ENCODE measurements at regions not wholly inside any gene's neighbourhood (a gene's known extent, or its start where the extent isn't known, plus 50 kb on each side); places are given as distances from the start of the nearest gene placed in this dataset.

GRCh38 chr3:107076946-107077345 lies 300.3 kb upstream of the CCDC54 start:
- Histone ChIP-seq H3K4me1 (no peaks in the 10 kb centered on the region), H3K27me3 (ENCODE audit: low read depth) (no peaks in the 10 kb centered on the region), H3K27ac (replicated peaks) (no peak overlapping the region), H3K36me3 (no peaks in the 10 kb centered on the region), H3K9me3 (replicated peaks) (no peaks in the 10 kb centered on the region), H3K4me3 (no peak overlapping the region)
- TF ChIP-seq, protein P1, sequence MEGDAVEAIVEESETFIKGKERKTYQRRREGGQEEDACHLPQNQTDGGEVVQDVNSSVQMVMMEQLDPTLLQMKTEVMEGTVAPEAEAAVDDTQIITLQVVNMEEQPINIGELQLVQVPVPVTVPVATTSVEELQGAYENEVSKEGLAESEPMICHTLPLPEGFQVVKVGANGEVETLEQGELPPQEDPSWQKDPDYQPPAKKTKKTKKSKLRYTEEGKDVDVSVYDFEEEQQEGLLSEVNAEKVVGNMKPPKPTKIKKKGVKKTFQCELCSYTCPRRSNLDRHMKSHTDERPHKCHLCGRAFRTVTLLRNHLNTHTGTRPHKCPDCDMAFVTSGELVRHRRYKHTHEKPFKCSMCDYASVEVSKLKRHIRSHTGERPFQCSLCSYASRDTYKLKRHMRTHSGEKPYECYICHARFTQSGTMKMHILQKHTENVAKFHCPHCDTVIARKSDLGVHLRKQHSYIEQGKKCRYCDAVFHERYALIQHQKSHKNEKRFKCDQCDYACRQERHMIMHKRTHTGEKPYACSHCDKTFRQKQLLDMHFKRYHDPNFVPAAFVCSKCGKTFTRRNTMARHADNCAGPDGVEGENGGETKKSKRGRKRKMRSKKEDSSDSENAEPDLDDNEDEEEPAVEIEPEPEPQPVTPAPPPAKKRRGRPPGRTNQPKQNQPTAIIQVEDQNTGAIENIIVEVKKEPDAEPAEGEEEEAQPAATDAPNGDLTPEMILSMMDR (IDR thresholded peaks at IDR 0.05; ENCODE audit: borderline replicate concordance): no peak
- intact Hi-C loops (cut with micrococcal nuclease): no loop called here
- DNase-seq: no peak

GRCh38 chr3:107077391-107077790 lies 299.8 kb upstream of the CCDC54 start:
- H3K4me3 ChIP-seq: no peak overlapping the region
- no peaks in the 10 kb centered on the region for H3K27me3 ChIP-seq (ENCODE audit: low read depth)
- no peak overlapping the region for H3K27ac ChIP-seq (replicated peaks)
- H3K36me3 ChIP-seq: no peaks in the 10 kb centered on the region
- H3K4me1 ChIP-seq: no peaks in the 10 kb centered on the region
- intact Hi-C loops (cut with micrococcal nuclease): no loop called here
- TF ChIP-seq, protein P1 (IDR thresholded peaks at IDR 0.05; ENCODE audit: borderline replicate concordance): no peak
- DNase-seq: no peak
- H3K9me3 ChIP-seq (replicated peaks): no peaks in the 10 kb centered on the region

GRCh38 chr3:107082527-107082926 lies 294.7 kb upstream of the CCDC54 start:
- H3K27me3 ChIP-seq (ENCODE audit: low read depth): no peaks in the 10 kb centered on the region
- H3K9me3 ChIP-seq (replicated peaks): no peaks in the 10 kb centered on the region
- intact Hi-C loops (cut with micrococcal nuclease): no loop called here
- TF ChIP-seq, protein P1 (IDR thresholded peaks at IDR 0.05; ENCODE audit: borderline replicate concordance): no peak
- no peaks in the 10 kb centered on the region for H3K4me1 ChIP-seq
- DNase-seq: no peak
- no peaks in the 10 kb centered on the region for H3K36me3 ChIP-seq
- no peak overlapping the region for H3K27ac ChIP-seq (replicated peaks)
- H3K4me3 ChIP-seq: no peak overlapping the region

DNA sequence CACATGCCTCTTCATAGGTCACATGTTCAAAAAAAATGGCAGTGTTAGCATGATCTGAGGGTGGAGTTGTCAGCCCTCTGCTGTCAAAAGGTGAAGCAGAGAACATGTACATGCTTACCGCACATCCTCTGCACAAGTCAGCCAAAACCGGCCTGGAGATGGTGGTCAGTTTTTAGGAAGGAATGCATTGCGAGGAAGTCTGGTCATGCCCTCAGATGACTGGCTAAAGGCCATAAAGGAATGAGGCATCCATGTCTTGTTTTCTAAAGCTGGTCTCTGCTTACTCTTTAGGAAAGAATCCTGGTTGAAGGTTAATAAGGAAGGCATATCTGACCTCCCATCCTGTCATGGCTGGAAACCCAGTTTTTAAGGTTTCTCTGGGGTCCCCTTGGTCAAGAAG lies 292.0 kb upstream of the CCDC54 start:
- H3K4me1 ChIP-seq: no peaks in the 10 kb centered on the region
- H3K4me3 ChIP-seq: no peak overlapping the region
- DNase-seq: no peak
- H3K27ac ChIP-seq (replicated peaks): no peak overlapping the region
- no peaks in the 10 kb centered on the region for H3K27me3 ChIP-seq (ENCODE audit: low read depth)
- no peaks in the 10 kb centered on the region for H3K36me3 ChIP-seq
- intact Hi-C loops (cut with micrococcal nuclease): no loop called here
- TF ChIP-seq, protein P1 (IDR thresholded peaks at IDR 0.05; ENCODE audit: borderline replicate concordance): no peak
- H3K9me3 ChIP-seq (replicated peaks): no peaks in the 10 kb centered on the region

DNA sequence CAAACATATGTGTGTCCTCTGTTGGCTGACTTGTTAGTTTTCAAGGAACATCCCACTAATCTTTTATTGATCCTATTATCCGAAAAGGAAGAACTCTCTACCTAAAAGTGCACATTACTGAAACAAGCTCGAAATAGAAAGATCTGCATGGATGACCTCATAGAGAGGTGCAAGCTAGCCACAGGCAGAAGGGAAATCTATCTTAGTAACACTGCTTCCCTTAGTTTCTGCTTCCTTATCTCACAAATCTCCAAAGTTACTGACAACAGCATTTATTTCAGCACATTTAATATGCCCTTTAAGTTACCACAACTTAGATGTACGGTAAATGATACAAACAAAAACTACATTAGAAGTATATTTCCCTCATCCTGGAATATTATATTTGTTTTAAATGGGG lies 285.1 kb upstream of the CCDC54 start:
- Histone ChIP-seq H3K4me1 (no peaks in the 10 kb centered on the region), H3K4me3 (no peak overlapping the region), H3K27ac (replicated peaks) (no peak overlapping the region), H3K36me3 (no peaks in the 10 kb centered on the region), H3K27me3 (ENCODE audit: low read depth) (no peaks in the 10 kb centered on the region), H3K9me3 (replicated peaks) (no peaks in the 10 kb centered on the region)
- intact Hi-C loops (cut with micrococcal nuclease): no loop called here
- TF ChIP-seq, protein P1 (IDR thresholded peaks at IDR 0.05; ENCODE audit: borderline replicate concordance): no peak
- DNase-seq: no peak

DNA sequence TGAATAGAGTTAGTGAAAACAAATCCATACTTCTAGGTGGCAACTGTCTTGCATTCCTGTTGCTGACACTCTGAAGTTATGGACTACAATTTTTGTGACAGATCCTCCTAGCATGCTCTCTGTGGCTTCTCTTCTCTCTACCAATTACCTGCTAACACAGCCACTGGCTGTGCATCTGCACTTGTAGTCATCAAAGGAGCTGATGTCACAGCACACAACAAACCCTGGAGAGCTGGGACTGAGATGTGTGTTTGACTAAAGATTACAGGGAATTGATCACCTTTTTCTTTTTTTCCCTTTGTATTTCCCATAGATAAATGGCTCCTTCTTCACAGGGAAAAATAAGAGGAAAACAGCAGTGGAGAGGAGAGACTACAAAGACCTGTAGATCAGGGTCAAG lies 278.4 kb upstream of the CCDC54 start:
- no peak for DNase-seq
- Histone ChIP-seq H3K27me3 (ENCODE audit: low read depth) (no peaks in the 10 kb centered on the region), H3K9me3 (replicated peaks) (no peaks in the 10 kb centered on the region), H3K27ac (replicated peaks) (no peak overlapping the region), H3K4me1 (no peaks in the 10 kb centered on the region), H3K4me3 (no peak overlapping the region), H3K36me3 (no peaks in the 10 kb centered on the region)
- TF ChIP-seq, protein P1 (IDR thresholded peaks at IDR 0.05; ENCODE audit: borderline replicate concordance): no peak
- intact Hi-C loops (cut with micrococcal nuclease): no loop called here
